ENCODE measurements at regions not wholly inside any gene's neighbourhood (a gene's known extent, or its start where the extent isn't known, plus 50 kb on each side); places are given as distances from the start of the nearest gene placed in this dataset.

DNA sequence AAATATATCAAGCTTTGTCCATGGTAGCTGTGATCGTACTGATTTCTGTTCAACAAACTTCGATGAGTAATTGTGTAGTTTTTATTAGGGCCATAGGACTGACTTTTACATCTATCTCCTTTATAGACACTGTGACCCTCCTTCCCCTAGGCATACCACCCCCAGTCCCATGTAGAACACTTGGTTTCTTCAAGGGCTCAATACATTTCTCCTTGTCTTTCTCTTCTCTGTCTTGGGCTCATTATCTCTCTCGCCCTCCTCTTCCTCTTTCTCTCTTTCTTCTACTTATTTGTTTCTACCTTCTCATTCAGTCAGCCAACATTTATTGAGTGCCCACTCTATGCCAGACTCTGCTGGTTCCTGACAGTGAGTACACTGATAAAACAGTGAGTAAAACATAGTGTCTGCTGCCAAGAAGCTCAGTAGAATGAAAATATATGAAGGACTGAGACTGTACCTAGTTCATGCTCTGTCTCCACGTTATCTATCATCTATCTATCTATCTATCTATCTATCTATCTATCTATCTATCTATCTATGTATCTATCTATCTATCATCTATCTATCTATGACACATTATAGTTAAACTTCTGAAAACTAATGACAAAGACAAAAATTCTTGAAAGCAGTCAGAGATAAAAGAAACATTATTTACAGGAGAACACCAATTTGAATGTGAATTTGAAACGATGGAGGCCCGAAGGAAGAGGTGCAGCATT lies 122.8 kb downstream of the RBMX2 start:
- no peak for TF ChIP-seq EZH2 (IDR thresholded peaks at IDR 0.05; ENCODE audit: borderline replicate concordance, low read length)
- TF ChIP-seq, protein P1, sequence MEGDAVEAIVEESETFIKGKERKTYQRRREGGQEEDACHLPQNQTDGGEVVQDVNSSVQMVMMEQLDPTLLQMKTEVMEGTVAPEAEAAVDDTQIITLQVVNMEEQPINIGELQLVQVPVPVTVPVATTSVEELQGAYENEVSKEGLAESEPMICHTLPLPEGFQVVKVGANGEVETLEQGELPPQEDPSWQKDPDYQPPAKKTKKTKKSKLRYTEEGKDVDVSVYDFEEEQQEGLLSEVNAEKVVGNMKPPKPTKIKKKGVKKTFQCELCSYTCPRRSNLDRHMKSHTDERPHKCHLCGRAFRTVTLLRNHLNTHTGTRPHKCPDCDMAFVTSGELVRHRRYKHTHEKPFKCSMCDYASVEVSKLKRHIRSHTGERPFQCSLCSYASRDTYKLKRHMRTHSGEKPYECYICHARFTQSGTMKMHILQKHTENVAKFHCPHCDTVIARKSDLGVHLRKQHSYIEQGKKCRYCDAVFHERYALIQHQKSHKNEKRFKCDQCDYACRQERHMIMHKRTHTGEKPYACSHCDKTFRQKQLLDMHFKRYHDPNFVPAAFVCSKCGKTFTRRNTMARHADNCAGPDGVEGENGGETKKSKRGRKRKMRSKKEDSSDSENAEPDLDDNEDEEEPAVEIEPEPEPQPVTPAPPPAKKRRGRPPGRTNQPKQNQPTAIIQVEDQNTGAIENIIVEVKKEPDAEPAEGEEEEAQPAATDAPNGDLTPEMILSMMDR (IDR thresholded peaks at IDR 0.05; ENCODE audit: low read length): no peak
